IPS DF 4.7 (cell line): ENCODE measurements at regions not wholly inside any gene's neighbourhood (a gene's known extent, or its start where the extent isn't known, plus 50 kb on each side); places are given as distances from the start of the nearest gene placed in this dataset.

ENCODE experiments used
- DNase-seq: peaks from one replicate; pipeline ENCODE4 v3.0.0-alpha.2; 2013; ENCODE audit warnings: low spot score; ENCODE audit errors: extremely low read depth

- no peak for DNase-seq
Measured at GRCh38 chr7:106775552-106775936, 89.5 kb upstream of the PIK3CG start.

- no peak for DNase-seq
Measured at GRCh38 chr7:106775975-106776607, 89.0 kb upstream of the PIK3CG start.

DNA sequence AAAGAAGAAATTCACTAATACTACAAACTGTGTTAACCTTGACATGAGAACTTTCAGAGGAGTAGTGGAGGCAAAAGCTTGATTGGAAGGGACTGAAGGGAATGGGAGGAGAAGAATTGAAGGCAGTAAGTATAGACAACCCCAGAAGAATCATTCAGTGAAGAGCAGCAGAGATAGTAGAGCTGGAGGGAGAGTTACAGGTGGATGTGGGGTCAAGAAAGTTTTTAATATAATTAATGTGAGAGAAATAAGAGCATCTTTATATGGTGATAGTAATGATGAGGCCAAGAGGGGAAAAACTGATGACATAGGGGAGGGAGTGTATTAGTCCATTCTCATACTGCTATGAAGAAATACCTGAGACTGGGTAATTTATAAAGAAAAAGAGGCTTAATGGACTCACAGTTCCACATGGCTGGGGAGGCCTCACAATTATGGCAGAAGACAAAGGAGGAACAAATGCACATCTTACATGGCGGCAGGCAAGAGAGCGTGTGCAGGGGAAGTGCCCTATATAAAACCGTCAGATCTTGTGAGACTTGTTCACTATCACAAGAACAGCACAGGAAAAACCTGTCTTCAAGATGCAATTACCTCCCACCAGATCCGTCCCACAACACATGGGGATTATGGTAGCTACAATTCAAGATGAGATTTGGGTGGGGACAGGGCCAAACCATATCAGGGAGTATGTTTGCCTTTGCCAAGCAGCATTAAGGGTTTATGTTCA is 88.3 kb upstream of the PIK3CG start:
- DNase-seq = no peak

DNA sequence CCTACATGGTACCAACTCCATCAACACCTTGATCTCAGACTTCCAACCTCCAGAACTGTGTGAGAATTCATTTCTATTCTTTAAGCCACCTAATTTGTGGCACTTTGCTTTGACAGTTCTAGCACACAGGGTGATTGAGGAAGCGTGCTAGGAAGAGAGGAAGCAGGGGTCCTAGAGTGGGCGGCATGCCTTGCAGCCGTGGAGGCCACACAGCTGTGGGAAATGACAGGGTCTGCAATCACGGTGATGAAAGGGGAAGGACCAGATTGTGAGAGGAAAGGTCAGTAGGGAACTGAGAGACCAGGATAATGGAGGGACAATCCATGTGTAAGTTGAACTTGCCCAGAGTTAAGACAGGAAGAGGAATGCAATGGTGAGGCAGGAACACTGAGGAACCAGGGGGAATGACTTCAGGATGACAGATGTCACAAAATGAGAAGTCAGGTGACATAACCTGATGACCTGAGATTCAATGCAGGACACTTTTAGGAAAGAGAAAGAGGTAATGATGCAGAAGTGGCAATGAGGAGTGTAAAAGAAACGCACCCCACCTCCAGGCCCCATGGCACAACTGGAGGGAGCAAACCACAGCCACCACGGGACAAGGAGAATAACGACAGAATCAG is 87.3 kb upstream of the PIK3CG start:
- no peak for DNase-seq

- DNase-seq = no peak
Measured at GRCh38 chr7:106778656-106779250, 86.3 kb upstream of the PIK3CG start.

DNA sequence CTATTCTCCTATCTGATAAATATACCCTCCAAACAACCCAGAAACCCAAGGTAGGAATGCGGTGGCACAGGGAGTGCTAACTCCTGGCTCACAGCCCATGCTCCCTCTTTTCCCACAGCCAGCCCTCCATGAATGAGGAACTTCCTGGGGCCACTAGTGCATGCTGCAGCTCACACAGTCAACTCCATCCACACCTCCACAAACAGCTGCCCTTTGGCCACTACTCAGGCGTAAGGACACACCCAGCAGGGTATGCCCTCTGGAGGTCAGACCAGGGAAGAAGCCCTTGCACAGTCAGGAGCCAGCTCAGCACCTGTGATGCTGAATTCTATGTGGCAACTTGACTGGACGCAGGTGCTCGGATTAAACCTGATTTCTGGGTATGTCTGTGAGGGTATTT is 85.2 kb upstream of the PIK3CG start:
- peak; percentile 38 for DNase-seq

GRCh38 chr7:106781007-106781406 is 84.1 kb upstream of the PIK3CG start:
- no peak for DNase-seq

- DNase-seq = no peak
Measured at GRCh38 chr7:106781828-106782544, 83.1 kb upstream of the PIK3CG start.

- no peak for DNase-seq
Measured at GRCh38 chr7:106783286-106783685, 81.8 kb upstream of the PIK3CG start.

GRCh38 chr7:106788637-106789036 is 76.4 kb upstream of the PIK3CG start:
- no peak for DNase-seq

GRCh38 chr7:106791526-106791925 is 73.6 kb upstream of the PIK3CG start:
- no peak for DNase-seq

GRCh38 chr7:106792233-106792926 is 72.7 kb upstream of the PIK3CG start:
- no peak for DNase-seq

- DNase-seq = peak; percentile 30
Measured at GRCh38 chr7:106793015-106793975, 71.8 kb upstream of the PIK3CG start.

- DNase-seq = no peak
Measured at GRCh38 chr7:106794276-106795083, 70.6 kb upstream of the PIK3CG start.

GRCh38 chr7:106795084-106795876 is 69.8 kb upstream of the PIK3CG start:
- DNase-seq = no peak

DNA sequence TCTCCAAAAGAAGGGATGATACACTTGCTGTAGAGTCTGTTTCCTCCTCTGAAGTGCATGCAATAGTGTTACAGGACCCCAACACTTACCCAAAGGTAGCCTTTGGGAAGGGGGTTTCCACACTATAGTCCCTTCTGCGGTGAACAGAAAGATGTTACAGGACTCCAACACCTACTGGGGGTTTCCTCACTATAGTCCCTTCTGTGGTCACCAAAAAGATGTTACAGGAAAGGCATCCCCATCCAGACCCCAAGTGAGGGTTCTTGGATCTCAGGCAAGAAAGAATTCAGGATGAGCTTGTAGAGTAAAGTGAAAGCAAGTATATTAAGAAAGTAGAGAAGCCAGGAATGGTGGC is 69.2 kb upstream of the PIK3CG start:
- no peak for DNase-seq

- DNase-seq = no peak
Measured at GRCh38 chr7:106797937-106798336, 67.1 kb upstream of the PIK3CG start.

GRCh38 chr7:106802589-106802988 is 62.5 kb upstream of the PIK3CG start:
- no peak for DNase-seq
